GM18519 (cell line): ENCODE measurements at regions not wholly inside any gene's neighbourhood (a gene's known extent, or its start where the extent isn't known, plus 50 kb on each side); places are given as distances from the start of the nearest gene placed in this dataset.

Experiments
- ATAC-seq: cut with Tn5 transposase; IDR thresholded peaks from one replicate; pipeline ENCODE4 v1.9.1; 2021; ENCODE audit warnings: mild to moderate bottlenecking, moderate library complexity; ENCODE audit not compliant: unreplicated experiment, low FRiP score

GRCh38 chr3:16802389-16802788 is 82.4 kb upstream of the PLCL2 start:
- peak; percentile 78 for ATAC-seq

GRCh38 chr3:16803019-16803418 is 81.7 kb upstream of the PLCL2 start:
- ATAC-seq: no peak

GRCh38 chr3:16807391-16807790 is 77.4 kb upstream of the PLCL2 start:
- ATAC-seq: no peak

- no peak for ATAC-seq
Observed at GRCh38 chr3:16808393-16809107, 76.2 kb upstream of the PLCL2 start.

GRCh38 chr3:16809482-16809881 is 75.3 kb upstream of the PLCL2 start:
- ATAC-seq: no peak

GRCh38 chr3:16809993-16810392 is 74.8 kb upstream of the PLCL2 start:
- ATAC-seq: no peak

GRCh38 chr3:16810593-16811367 is 74.0 kb upstream of the PLCL2 start:
- ATAC-seq: no peak

- no peak for ATAC-seq
Observed at GRCh38 chr3:16811950-16812349, 72.8 kb upstream of the PLCL2 start.

GRCh38 chr3:16813336-16813735 is 71.4 kb upstream of the PLCL2 start:
- no peak for ATAC-seq

- ATAC-seq: peak; percentile 95
Observed at GRCh38 chr3:16816048-16816780, 68.5 kb upstream of the PLCL2 start.

GRCh38 chr3:16817197-16817596 is 67.6 kb upstream of the PLCL2 start:
- ATAC-seq: no peak

- no peak for ATAC-seq
Observed at GRCh38 chr3:16818194-16818593, 66.6 kb upstream of the PLCL2 start.

- no peak for ATAC-seq
Observed at GRCh38 chr3:16818945-16819344, 65.8 kb upstream of the PLCL2 start.

GRCh38 chr3:16820485-16820884 is 64.3 kb upstream of the PLCL2 start:
- no peak for ATAC-seq

GRCh38 chr3:16821053-16821452 is 63.7 kb upstream of the PLCL2 start:
- no peak for ATAC-seq

GRCh38 chr3:16824081-16824696 is 60.6 kb upstream of the PLCL2 start:
- peak; percentile 69 for ATAC-seq

- no peak for ATAC-seq
Observed at GRCh38 chr3:16825617-16826204, 59.0 kb upstream of the PLCL2 start.

GRCh38 chr3:16828815-16829214 is 55.9 kb upstream of the PLCL2 start:
- ATAC-seq: no peak

GRCh38 chr3:16831846-16832245 is 52.9 kb upstream of the PLCL2 start:
- no peak for ATAC-seq

GRCh38 chr3:16834214-16834613 is 50.5 kb upstream of the PLCL2 start:
- no peak for ATAC-seq

GRCh38 chr3:16834753-16835152 is 50.0 kb upstream of the PLCL2 start:
- ATAC-seq: no peak
